ENCODE measurements at regions not wholly inside any gene's neighbourhood (a gene's known extent, or its start where the extent isn't known, plus 50 kb on each side); places are given as distances from the start of the nearest gene placed in this dataset.

DNA sequence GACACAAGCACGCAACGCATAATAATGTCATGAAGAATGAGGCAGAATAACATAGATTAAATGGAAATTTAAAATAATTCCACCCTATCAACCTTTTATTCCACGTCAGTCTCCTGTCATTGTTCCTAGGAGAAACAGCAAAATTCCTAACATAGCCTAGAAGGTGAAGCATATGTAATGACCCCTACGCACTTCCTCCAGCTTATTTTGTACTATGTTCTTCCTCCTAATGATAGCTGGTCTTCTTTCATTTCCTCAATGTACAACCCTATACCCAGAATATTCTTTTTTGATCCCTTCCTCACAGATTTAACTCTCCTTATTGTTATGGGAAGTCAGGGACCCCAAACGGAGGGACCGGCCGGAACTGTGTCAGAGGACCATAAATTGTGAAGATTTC is 122.0 kb upstream of the CARMIL1 start (continued):
- TF ChIP-seq, protein P1, sequence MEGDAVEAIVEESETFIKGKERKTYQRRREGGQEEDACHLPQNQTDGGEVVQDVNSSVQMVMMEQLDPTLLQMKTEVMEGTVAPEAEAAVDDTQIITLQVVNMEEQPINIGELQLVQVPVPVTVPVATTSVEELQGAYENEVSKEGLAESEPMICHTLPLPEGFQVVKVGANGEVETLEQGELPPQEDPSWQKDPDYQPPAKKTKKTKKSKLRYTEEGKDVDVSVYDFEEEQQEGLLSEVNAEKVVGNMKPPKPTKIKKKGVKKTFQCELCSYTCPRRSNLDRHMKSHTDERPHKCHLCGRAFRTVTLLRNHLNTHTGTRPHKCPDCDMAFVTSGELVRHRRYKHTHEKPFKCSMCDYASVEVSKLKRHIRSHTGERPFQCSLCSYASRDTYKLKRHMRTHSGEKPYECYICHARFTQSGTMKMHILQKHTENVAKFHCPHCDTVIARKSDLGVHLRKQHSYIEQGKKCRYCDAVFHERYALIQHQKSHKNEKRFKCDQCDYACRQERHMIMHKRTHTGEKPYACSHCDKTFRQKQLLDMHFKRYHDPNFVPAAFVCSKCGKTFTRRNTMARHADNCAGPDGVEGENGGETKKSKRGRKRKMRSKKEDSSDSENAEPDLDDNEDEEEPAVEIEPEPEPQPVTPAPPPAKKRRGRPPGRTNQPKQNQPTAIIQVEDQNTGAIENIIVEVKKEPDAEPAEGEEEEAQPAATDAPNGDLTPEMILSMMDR (IDR thresholded peaks at IDR 0.05; ENCODE audit: control extremely low read depth in 1 of 3, insufficient read depth in 1 of 3, low read depth in 1 of 3, low read length in 3 of 3) = no peak
- no peak for TF ChIP-seq TAF1 (IDR thresholded peaks at IDR 0.05; ENCODE audit: low read depth, low read length)
- TF ChIP-seq FOSL1 (IDR thresholded peaks at IDR 0.05; ENCODE audit: insufficient read depth, low read depth, low read length) = no peak
- no peak for TF ChIP-seq SIX5 (IDR thresholded peaks at IDR 0.05; ENCODE audit: low read depth, low read length)

Data from H1 (cell line).